ENCODE measurements at regions not wholly inside any gene's neighbourhood (a gene's known extent, or its start where the extent isn't known, plus 50 kb on each side); places are given as distances from the start of the nearest gene placed in this dataset.

- no peak for TF ChIP-seq ZNF274 (IDR thresholded peaks at IDR 0.05; ENCODE audit: low read depth, low read length)
- TF ChIP-seq SUZ12 (IDR thresholded peaks at IDR 0.05; ENCODE audit: extremely low read depth, insufficient read depth, insufficient read length), result no peak
- TF ChIP-seq YY1 (IDR thresholded peaks at IDR 0.05; ENCODE audit: insufficient read depth, insufficient read length), result no peak
Measured at GRCh38 chr18:1528964-1529509, 624.4 kb downstream of the ADCYAP1 start.

Measured in NT2/D1 (cell line).